ENCODE measurements at regions not wholly inside any gene's neighbourhood (a gene's known extent, or its start where the extent isn't known, plus 50 kb on each side); places are given as distances from the start of the nearest gene placed in this dataset.
"Not testable (repeated sequence)": the region's sequence is repeated elsewhere in the genome, so short reads cannot be mapped to it uniquely, and the experiment has no call there.

DNA sequence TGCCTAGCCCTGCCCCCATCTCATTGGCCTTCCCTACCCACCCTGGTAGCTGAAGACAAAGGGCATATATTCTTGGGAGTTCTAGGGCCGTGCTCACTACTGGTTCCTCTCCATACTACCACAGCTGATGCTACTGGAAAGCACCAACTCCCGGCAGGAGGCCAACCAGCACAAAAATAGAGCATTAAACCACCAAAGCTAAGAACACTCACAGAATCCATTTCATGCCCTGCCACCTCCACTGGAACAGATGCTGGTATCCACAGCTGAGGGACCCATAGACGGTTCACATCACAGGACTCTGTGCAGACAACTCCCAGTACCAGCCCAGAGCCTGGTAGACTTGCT, 170.4 kb downstream of the SEC23A start:
- DNase-seq (ENCODE audit: low spot score); H3K4me3 Mint-ChIP-seq; H3K4me1 Mint-ChIP-seq (ENCODE audit: low read depth in 2 of 2); ATAC-seq; H3K27ac Mint-ChIP-seq; H3K9me3 Mint-ChIP-seq; H3K36me3 Mint-ChIP-seq: not testable (repeated sequence)
- peaks cover 0 to 10% of the 10 kb centered on the region in 2 donors for H3K27me3 Mint-ChIP-seq

DNA sequence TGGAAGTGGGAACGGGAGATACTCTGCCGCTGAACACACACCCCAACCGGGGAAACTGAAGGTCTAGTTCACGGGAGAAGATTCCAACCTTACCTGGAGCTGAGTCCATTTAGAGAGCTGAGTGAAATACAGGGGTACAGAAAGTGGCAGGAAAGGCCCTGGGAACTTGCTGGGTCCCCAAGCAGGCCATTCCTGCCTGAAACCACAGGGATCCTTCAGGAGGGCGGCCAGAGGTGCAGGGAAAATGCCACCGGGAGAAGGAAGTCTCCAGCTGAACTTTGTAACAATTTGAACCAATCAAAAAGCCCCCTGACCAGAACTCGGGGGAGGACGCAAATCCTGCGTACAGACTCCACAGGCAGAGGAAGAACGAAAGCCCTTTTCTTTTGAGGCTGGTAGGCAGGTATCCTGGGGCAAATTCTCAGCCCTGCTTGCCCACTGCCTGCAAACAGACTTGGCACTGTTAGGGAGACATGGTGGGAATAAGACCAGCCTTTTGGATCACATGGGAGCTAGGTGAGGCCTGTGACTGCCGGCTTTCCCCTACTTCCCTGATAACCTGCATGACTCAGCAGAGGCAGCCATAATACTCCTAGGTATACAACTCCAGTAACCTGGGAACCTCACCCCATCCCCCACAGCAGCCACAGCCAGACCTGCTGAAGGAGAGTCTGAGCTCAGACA, 170.9 kb downstream of the SEC23A start:
- no peak overlapping the region for H3K4me3 Mint-ChIP-seq
- ATAC-seq (no peak), DNase-seq (ENCODE audit: low spot score) (no peak)
- no peaks in the 10 kb centered on the region for H3K9me3 Mint-ChIP-seq
- H3K27ac Mint-ChIP-seq: no peak overlapping the region
- H3K27me3 Mint-ChIP-seq: peaks cover 0 to 10% of the 10 kb centered on the region in 2 donors
- no peaks in the 10 kb centered on the region for H3K4me1 Mint-ChIP-seq (ENCODE audit: low read depth in 2 of 2)
- H3K36me3 Mint-ChIP-seq: no peaks in the 10 kb centered on the region

DNA sequence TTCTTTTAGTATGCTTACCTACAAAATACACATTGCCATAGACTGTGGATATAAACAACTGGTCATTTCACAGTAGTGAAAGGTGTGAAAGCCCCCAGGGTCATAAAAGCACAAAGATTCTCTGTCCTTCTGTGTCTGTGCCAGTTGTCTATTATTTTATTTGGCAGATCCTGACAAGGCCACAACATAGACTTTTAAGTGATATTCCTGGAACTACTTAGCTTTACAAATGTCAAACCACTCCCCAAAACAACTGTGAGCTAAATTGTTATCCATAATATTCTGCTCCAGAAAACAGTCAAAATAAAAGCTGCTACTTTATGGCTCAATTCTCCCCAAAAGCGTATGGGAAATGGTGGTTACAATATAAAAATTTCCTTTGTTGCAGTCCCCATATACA, 172.1 kb downstream of the SEC23A start:
- Mint-ChIP-seq H3K27me3 (peaks cover 0 to 10% of the 10 kb centered on the region in 2 donors), H3K36me3 (no peaks in the 10 kb centered on the region), H3K9me3 (no peaks in the 10 kb centered on the region), H3K4me1 (ENCODE audit: low read depth in 2 of 2) (no peaks in the 10 kb centered on the region), H3K4me3 (no peak overlapping the region), H3K27ac (no peak overlapping the region)
- ATAC-seq (no peak), DNase-seq (ENCODE audit: low spot score) (no peak)

DNA sequence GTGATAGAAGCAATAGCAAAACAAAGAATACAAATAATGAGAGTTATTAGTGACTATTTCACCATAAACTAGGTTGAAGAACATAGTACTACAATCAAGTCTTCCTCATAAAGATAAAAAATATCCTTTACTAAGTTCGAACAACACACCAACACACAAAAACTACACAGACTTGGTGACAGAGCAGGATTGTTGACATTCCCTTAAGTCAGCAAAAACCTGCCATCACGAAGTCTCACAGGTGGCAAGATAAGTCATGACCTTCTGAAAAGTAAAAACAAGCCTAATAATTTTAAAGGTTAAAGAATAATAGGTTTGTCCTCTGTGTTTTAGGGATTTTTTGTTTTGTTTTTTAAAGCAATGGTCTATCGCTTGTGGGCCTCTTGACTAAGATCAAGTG, 173.0 kb downstream of the SEC23A start:
- Mint-ChIP-seq H3K4me1 (ENCODE audit: low read depth in 2 of 2) (no peaks in the 10 kb centered on the region), H3K9me3 (peaks cover 2% of the 10 kb centered on the region), H3K4me3 (no peak overlapping the region), H3K36me3 (no peaks in the 10 kb centered on the region), H3K27ac (no peak overlapping the region), H3K27me3 (peaks cover 0 to under 1% of the 10 kb centered on the region in 2 donors)
- ATAC-seq (no peak), DNase-seq (ENCODE audit: low spot score) (no peak)

DNA sequence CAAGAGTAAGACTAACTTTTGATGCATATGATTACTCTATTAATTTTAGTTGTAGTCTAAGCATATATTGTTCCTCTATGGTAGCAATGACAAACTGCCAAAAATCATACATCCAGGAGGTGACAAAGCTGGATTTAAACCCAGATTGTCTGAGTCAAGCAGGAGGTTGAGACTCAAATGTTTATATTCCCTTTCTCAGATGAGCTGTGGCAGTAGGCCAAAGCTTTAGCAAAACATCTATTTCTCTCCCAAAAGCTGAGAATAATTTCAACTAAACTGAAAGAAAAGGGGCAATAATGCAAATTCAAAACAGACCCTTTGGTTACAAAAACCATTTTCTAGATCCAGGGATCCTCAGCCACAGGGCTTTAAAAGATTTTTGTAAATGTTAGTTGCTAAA, 173.6 kb downstream of the SEC23A start:
- Mint-ChIP-seq H3K4me3 (no peak overlapping the region), H3K27ac (no peak overlapping the region), H3K36me3 (no peaks in the 10 kb centered on the region), H3K4me1 (ENCODE audit: low read depth in 2 of 2) (no peaks in the 10 kb centered on the region), H3K9me3 (peaks cover 2% of the 10 kb centered on the region), H3K27me3 (no peaks in the 10 kb centered on the region)
- DNase-seq (ENCODE audit: low spot score) (no peak), ATAC-seq (no peak)

DNA sequence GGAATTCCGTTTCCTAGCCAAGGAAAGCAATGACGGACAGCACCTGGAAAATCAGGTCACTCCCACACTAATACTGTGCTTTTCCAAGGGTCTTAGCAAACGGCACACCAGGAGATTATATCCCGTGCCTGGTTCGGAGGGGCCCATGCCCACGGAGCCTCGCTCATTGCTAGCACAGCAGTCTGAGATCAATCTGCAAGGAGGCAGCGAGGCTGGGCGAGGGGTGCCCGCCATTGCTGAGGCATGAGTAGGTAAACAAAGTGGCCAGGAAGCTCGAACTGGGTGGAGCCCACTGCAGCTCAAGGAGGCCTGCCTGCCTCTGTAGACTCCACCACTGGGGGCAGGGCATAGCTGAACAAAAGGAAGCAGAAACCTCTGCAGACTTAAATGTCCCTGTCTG, 181.1 kb downstream of the SEC23A start:
- not testable (repeated sequence) for ATAC-seq; DNase-seq (ENCODE audit: low spot score); H3K4me1 Mint-ChIP-seq (ENCODE audit: low read depth in 2 of 2); H3K36me3 Mint-ChIP-seq; H3K4me3 Mint-ChIP-seq; H3K27ac Mint-ChIP-seq
- Mint-ChIP-seq H3K9me3 (peaks cover 12% of the 10 kb centered on the region), H3K27me3 (peaks cover 0 to 13% of the 10 kb centered on the region in 2 donors)

DNA sequence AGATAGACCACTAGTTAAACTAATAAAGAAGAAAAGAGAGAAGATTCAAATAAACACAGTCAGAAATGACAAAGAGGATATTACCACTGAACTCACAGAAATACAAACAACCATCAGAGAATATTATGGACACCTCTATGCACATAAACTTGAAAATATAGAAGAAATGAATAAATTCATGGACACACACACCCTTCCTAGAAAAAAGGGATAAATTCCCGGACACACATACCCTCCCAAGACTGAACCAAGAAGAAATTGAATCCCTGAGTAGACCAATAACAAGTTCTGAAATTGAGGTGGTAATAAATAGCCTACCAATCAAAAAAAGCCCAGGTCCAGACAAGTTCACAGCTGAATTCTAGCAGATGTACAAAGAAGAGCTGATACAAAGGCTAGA, 187.9 kb downstream of the SEC23A start:
- H3K27me3 Mint-ChIP-seq: peaks cover 0 to 27% of the 10 kb centered on the region in 2 donors
- ATAC-seq: no peak
- H3K36me3 Mint-ChIP-seq: no peaks in the 10 kb centered on the region
- H3K9me3 Mint-ChIP-seq: peaks cover 16% of the 10 kb centered on the region
- no peak for DNase-seq (ENCODE audit: low spot score)
- H3K4me3 Mint-ChIP-seq: no peak overlapping the region
- no peak overlapping the region for H3K27ac Mint-ChIP-seq
- no peaks in the 10 kb centered on the region for H3K4me1 Mint-ChIP-seq (ENCODE audit: low read depth in 2 of 2)

DNA sequence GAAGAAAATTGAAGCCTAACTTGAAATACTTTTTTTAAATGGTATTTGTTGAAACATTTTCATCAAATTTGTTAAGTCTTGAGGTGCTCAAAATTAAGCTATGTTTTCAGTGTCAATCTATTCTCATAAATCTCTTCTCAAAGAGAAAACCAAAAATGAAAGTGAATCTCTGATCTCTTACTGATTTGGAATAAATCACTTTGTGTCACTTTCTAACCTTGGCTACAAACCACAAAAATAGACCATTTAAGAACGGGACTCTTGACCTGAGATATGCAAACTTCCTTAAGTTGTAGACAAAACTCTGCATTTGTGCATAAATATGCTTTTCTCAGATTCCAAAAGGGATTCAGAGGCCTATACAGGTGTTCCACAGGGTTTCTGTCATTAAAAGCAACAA, 192.9 kb downstream of the SEC23A start:
- Mint-ChIP-seq H3K9me3 (no peaks in the 10 kb centered on the region), H3K4me3 (no peak overlapping the region), H3K27me3 (peaks cover 4 to 25% of the 10 kb centered on the region in 2 donors), H3K4me1 (ENCODE audit: low read depth in 2 of 2) (no peaks in the 10 kb centered on the region), H3K36me3 (no peaks in the 10 kb centered on the region), H3K27ac (no peak overlapping the region)
- DNase-seq (ENCODE audit: low spot score): no peak
- ATAC-seq: no peak

DNA sequence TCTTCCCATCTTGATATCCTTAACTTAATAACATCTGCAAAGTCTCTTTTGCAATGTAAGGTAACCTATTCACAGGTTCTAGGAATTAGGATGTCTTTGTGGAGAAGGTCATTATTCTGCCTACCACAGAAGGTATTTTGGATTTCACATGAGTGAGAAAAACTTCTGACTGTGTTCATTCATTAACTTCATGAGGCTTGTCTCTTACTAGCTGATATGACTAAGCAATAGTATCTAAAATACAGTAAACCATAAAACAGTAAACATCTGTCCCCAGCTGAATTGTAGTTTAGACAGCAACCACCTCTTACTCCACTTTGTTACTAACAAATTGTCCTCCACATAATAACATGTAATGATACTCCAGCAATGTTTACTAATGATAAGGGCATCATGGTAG, 198.1 kb downstream of the SEC23A start:
- Mint-ChIP-seq H3K4me1 (ENCODE audit: low read depth in 2 of 2) (no peaks in the 10 kb centered on the region), H3K36me3 (no peaks in the 10 kb centered on the region), H3K4me3 (no peak overlapping the region), H3K27ac (no peak overlapping the region), H3K9me3 (peaks cover 3% of the 10 kb centered on the region), H3K27me3 (peaks cover 4 to 21% of the 10 kb centered on the region in 2 donors)
- DNase-seq (ENCODE audit: low spot score) (no peak), ATAC-seq (no peak)

DNA sequence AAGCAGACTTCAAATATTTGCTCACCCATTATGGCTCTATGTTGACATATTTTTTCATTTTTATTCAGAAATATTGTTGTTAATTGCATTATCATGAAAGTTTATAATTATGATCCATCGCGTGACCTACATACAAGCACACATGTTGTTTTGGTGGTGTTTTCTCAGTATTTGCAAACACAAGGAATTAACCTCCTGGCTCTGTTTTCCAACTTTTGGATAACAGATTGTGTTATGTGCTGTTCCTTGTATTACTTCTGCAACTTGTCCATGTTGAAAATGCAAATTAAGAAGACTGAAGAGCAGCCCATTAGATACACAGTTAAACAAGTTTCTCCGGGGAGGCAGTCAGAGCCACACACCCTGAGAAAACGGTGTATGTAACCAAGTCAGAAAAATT, 201.2 kb downstream of the SEC23A start:
- DNase-seq (ENCODE audit: low spot score) (no peak), ATAC-seq (no peak)
- Mint-ChIP-seq H3K4me1 (ENCODE audit: low read depth in 2 of 2) (no peaks in the 10 kb centered on the region), H3K27ac (no peak overlapping the region), H3K36me3 (no peaks in the 10 kb centered on the region), H3K4me3 (no peak overlapping the region), H3K9me3 (peaks cover 3% of the 10 kb centered on the region), H3K27me3 (peaks cover 4 to 19% of the 10 kb centered on the region in 2 donors)

DNA sequence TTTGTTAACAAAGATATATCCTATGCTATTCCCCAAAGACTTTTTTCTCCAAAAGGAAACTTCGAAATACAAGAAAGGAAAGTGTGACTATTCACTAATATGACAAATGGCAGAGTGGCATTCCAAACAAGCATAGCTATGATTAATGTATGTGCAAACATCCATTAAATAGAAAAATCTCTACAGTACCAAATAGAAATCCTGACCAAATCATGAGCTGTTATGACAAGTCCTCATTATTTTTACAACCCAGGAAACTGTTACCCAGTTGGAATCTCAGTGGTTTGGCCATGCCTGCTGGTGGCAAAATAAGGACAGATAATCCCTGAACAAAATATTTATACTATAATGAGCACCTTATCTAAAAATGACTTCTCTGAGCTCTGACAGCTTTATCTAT, 202.1 kb downstream of the SEC23A start:
- DNase-seq (ENCODE audit: low spot score) (no peak), ATAC-seq (no peak)
- Mint-ChIP-seq H3K27me3 (peaks cover 0 to 11% of the 10 kb centered on the region in 2 donors), H3K4me3 (no peak overlapping the region), H3K27ac (no peak overlapping the region), H3K36me3 (no peaks in the 10 kb centered on the region), H3K9me3 (peaks cover 3% of the 10 kb centered on the region), H3K4me1 (ENCODE audit: low read depth in 2 of 2) (no peaks in the 10 kb centered on the region)

DNA sequence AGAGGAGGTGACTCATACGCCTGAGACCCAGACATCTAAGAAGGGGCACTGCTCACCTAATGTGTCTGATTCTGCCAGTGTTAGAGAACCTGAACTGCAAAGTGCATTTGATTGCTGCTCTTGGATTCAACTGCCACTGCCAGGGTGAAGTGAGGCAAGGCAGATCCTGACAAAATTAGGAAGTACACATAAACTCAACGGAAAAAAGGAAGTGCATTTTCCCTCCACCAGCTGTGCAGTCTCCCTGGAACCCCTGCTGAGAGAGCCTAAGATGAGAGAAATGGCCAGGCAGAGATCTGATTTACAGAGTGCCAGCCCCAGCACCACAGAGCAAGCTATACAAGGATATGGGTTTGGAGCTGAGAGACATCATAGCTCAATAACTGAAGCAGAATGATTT, 215.3 kb downstream of the SEC23A start:
- Mint-ChIP-seq H3K9me3 (peaks cover 3% of the 10 kb centered on the region), H3K36me3 (no peaks in the 10 kb centered on the region), H3K27ac (no peak overlapping the region), H3K27me3 (peaks cover 9 to 26% of the 10 kb centered on the region in 2 donors), H3K4me3 (no peak overlapping the region), H3K4me1 (ENCODE audit: low read depth in 2 of 2) (no peaks in the 10 kb centered on the region)
- no peak for ATAC-seq
- no peak for DNase-seq (ENCODE audit: low spot score)

DNA sequence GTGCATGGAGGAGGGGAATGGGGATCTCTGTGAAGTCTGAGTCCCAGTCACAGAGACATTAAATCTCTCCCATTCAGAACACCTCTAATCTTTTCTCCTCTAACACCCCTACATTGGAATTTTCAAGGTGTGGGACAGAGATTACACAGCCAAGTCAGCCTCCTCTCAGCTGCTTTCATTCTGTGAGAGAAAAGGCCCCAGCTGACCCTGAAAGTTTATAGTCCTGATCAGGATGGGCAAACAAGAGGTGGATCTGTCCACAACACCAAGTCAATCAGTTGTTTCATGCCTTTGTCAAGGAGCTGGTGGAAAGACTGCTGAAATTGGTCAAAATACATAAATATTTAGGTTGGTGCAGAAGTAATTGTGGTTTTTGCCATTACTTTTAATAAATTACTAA, 218.9 kb downstream of the SEC23A start:
- no peak overlapping the region for H3K4me3 Mint-ChIP-seq
- H3K27ac Mint-ChIP-seq: no peak overlapping the region
- H3K27me3 Mint-ChIP-seq: peaks cover 7 to 15% of the 10 kb centered on the region in 2 donors
- ATAC-seq (no peak), DNase-seq (ENCODE audit: low spot score) (no peak)
- H3K36me3 Mint-ChIP-seq: no peaks in the 10 kb centered on the region
- H3K9me3 Mint-ChIP-seq: peaks cover 3% of the 10 kb centered on the region
- H3K4me1 Mint-ChIP-seq (ENCODE audit: low read depth in 2 of 2): no peaks in the 10 kb centered on the region

DNA sequence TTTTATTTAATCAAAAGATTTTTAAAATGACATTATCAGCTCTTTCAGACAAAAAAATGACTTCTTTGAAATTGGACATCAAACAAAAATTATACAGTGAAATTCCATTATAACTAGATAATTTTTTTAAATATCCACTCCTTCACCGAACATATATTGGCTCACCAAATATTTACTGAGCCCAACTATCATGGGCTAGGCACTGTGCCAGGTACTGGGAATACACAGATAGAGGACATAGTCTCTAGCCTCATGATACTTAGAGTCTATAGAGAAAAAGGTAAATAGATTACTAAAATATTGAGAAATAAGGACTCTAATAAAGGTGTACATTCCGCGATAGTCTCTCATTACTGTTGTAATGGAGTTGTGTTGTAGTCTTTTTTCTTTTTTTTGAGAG, 219.9 kb downstream of the SEC23A start:
- Mint-ChIP-seq H3K9me3 (no peaks in the 10 kb centered on the region), H3K4me1 (ENCODE audit: low read depth in 2 of 2) (no peaks in the 10 kb centered on the region), H3K4me3 (no peak overlapping the region), H3K27me3 (peaks cover 7 to 15% of the 10 kb centered on the region in 2 donors), H3K27ac (no peak overlapping the region), H3K36me3 (no peaks in the 10 kb centered on the region)
- DNase-seq (ENCODE audit: low spot score): no peak
- ATAC-seq: no peak

DNA sequence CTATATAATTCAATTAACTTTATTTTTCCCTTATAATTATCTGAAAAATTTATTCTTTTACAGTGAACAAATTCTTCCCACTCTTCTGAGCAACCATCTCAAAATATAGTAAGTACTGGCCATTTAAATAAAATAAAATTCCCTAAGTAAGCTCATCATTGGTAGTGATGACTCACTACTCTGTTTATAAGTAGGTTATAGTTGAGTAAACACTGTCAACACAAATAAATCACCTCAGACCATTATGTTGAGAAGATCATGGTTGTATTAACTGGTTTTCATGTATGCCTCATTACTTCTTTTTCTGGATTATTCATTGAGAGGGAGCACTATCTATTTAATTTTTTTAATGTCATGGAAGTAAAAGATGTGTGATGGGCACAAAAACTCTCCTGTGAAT, 220.5 kb downstream of the SEC23A start:
- Mint-ChIP-seq H3K4me3 (no peak overlapping the region), H3K9me3 (no peaks in the 10 kb centered on the region), H3K36me3 (no peaks in the 10 kb centered on the region), H3K27me3 (peaks cover 8 to 13% of the 10 kb centered on the region in 2 donors), H3K4me1 (ENCODE audit: low read depth in 2 of 2) (no peaks in the 10 kb centered on the region), H3K27ac (no peak overlapping the region)
- DNase-seq (ENCODE audit: low spot score): no peak
- no peak for ATAC-seq
